Myocyte (in vitro differentiated cells): ENCODE measurements at regions not wholly inside any gene's neighbourhood (a gene's known extent, or its start where the extent isn't known, plus 50 kb on each side); places are given as distances from the start of the nearest gene placed in this dataset.
"Not testable (repeated sequence)": the region's sequence is repeated elsewhere in the genome, so short reads cannot be mapped to it uniquely, and the experiment has no call there.

Experiments
- DNase-seq: peaks from one replicate; pipeline ENCODE4 v3.0.0-alpha.2; 2012; ENCODE audit warnings: low read depth

GRCh38 chrX:42290608-42291007 lies 367.3 kb upstream of the CASK start:
- no peak for DNase-seq

- no peak for DNase-seq
These were observed 366.4 kb upstream of the CASK start for GRCh38 chrX:42289492-42290385.

GRCh38 chrX:42285681-42286080 lies 362.3 kb upstream of the CASK start:
- DNase-seq, result not testable (repeated sequence)

GRCh38 chrX:42276982-42277690 lies 353.8 kb upstream of the CASK start:
- DNase-seq, result no peak

- DNase-seq, result no peak
These were observed 350.8 kb upstream of the CASK start for GRCh38 chrX:42274151-42274550.

- DNase-seq, result no peak
These were observed 350.0 kb upstream of the CASK start for GRCh38 chrX:42273387-42273786.

- no peak for DNase-seq
These were observed 345.8 kb upstream of the CASK start for GRCh38 chrX:42269186-42269585.

- DNase-seq, result no peak
These were observed 337.5 kb upstream of the CASK start for GRCh38 chrX:42260854-42261253.

- DNase-seq, result no peak
These were observed 324.9 kb upstream of the CASK start for GRCh38 chrX:42248226-42248625.

- no peak for DNase-seq
These were observed 323.9 kb upstream of the CASK start for GRCh38 chrX:42247241-42247640.

GRCh38 chrX:42246814-42247213 lies 323.5 kb upstream of the CASK start:
- no peak for DNase-seq

GRCh38 chrX:42242004-42242403 lies 318.6 kb upstream of the CASK start:
- no peak for DNase-seq

GRCh38 chrX:42241421-42241820 lies 318.1 kb upstream of the CASK start:
- no peak for DNase-seq

- DNase-seq, result peak; percentile 2
These were observed 314.6 kb upstream of the CASK start for GRCh38 chrX:42237956-42238355.

- DNase-seq, result no peak
These were observed 306.2 kb upstream of the CASK start for GRCh38 chrX:42229533-42229932.

GRCh38 chrX:42220666-42221065 lies 297.3 kb upstream of the CASK start:
- no peak for DNase-seq

- no peak for DNase-seq
These were observed 296.7 kb upstream of the CASK start for GRCh38 chrX:42220083-42220482.

GRCh38 chrX:42219231-42219630 lies 295.9 kb upstream of the CASK start:
- DNase-seq, result peak; percentile 43

- no peak for DNase-seq
These were observed 272.2 kb upstream of the CASK start for GRCh38 chrX:42195506-42195905.

GRCh38 chrX:42189576-42189975 lies 266.2 kb upstream of the CASK start:
- DNase-seq, result no peak

- DNase-seq, result no peak
These were observed 265.4 kb upstream of the CASK start for GRCh38 chrX:42188730-42189129.

- DNase-seq, result no peak
These were observed 253.4 kb upstream of the CASK start for GRCh38 chrX:42176789-42177188.

- peak; percentile 33 for DNase-seq
These were observed 252.5 kb upstream of the CASK start for GRCh38 chrX:42175843-42176242.
